SK-N-MC (cell line): ENCODE measurements at regions not wholly inside any gene's neighbourhood (a gene's known extent, or its start where the extent isn't known, plus 50 kb on each side); places are given as distances from the start of the nearest gene placed in this dataset.

Experiments used
- EZH2 ChIP-seq: fragments of 200-600 bp; sonication (generic); IDR thresholded peaks from one replicate; pipeline ENCODE4 v1.6.1; 2017; ENCODE audit warnings: antibody characterized with exemption
- FOXP2 ChIP-seq: optimal IDR thresholded peaks from 2 replicates; pipeline ENCODE3; 2011; ENCODE audit warnings: mild to moderate bottlenecking, moderate library complexity; ENCODE audit not compliant: insufficient read depth; ENCODE audit errors: extremely low read length, control extremely low read depth
- POLR2AphosphoS5 ChIP-seq: IDR thresholded peaks from 2 replicates; pipeline ENCODE4 v1.6.1; 2012; ENCODE audit warnings: mild to moderate bottlenecking, low read depth, low read length, borderline replicate concordance

DNA sequence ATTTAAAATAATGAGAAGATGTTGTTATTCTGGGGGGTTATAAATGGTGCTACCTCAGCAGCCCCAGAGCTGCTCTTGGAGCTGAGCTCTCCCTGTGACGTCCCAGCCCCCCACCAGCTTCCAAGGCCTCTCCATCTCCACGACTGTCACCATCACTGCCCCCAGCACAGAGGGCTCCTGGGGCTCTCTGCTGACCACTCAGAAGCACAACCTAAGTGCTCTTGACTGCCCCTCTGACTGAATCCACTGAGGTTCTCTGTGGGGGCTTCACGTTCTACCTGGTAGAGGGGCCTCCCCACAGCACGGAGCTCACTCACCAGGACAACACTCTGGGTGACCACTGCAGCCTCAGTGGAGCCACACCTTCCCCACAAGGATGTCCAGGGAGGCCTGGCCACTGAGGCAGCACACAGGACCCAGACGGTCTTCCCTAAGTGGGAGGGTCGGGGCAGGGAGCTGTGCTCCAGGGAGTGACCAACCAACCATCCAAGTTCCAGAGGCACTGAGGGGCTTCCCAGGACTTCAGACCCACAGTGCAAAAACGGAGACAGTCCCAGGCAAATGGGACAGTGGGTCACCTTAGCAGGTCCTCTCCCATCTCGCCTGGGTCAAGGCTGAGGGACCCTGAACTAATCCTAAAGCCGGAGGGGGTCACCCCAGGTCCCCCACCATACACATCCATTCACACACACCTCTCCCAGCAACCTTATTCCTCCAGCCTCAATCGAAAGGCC lies 121.0 kb upstream of the PPP2R2D start:
- TF ChIP-seq POLR2AphosphoS5, result no peak
- no peak for TF ChIP-seq EZH2
- TF ChIP-seq FOXP2, result no peak
